Tibial nerve (tissue), 4 donors: ENCODE measurements at regions not wholly inside any gene's neighbourhood (a gene's known extent, or its start where the extent isn't known, plus 50 kb on each side); places are given as distances from the start of the nearest gene placed in this dataset.

Source experiments
- EP300 ChIP-seq, 2 donors: sonication (generic); formaldehyde crosslinking; IDR thresholded peaks; one replicate each; pipeline ENCODE4 v1.6.1; 2017; ENCODE audit warnings: antibody characterized with exemption in 2 of 2, mild to moderate bottlenecking in 1 of 2
- POLR2A ChIP-seq, 2 donors: fragments of 450-650 bp; IDR thresholded peaks; one replicate each; pipeline ENCODE4 v1.6.1; 2017; ENCODE audit warnings: antibody characterized with exemption in 2 of 2, mild to moderate bottlenecking in 2 of 2, moderate library complexity in 2 of 2
- TF ChIP-seq, protein P1 (sequence below), 5 experiments: fragments of 200-600 bp in 3 of 5; fragments of 450-650 bp in 2 of 5; sonication (generic) in 3 of 5; IDR thresholded peaks; one replicate each; pipeline ENCODE4 v1.5.1; 2016 to 2019; ENCODE audit warnings: antibody characterized with exemption in 5 of 5, mild to moderate bottlenecking in 3 of 5, moderate library complexity in 2 of 5

- no peak for TF ChIP-seq POLR2A (IDR thresholded peaks at IDR 0.05)
- TF ChIP-seq, protein P1, sequence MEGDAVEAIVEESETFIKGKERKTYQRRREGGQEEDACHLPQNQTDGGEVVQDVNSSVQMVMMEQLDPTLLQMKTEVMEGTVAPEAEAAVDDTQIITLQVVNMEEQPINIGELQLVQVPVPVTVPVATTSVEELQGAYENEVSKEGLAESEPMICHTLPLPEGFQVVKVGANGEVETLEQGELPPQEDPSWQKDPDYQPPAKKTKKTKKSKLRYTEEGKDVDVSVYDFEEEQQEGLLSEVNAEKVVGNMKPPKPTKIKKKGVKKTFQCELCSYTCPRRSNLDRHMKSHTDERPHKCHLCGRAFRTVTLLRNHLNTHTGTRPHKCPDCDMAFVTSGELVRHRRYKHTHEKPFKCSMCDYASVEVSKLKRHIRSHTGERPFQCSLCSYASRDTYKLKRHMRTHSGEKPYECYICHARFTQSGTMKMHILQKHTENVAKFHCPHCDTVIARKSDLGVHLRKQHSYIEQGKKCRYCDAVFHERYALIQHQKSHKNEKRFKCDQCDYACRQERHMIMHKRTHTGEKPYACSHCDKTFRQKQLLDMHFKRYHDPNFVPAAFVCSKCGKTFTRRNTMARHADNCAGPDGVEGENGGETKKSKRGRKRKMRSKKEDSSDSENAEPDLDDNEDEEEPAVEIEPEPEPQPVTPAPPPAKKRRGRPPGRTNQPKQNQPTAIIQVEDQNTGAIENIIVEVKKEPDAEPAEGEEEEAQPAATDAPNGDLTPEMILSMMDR (IDR thresholded peaks at IDR 0.05), result no peak
- TF ChIP-seq EP300 (IDR thresholded peaks at IDR 0.05), result no peak
Measured at GRCh38 chr7:136692221-136692620, 176.2 kb upstream of the CHRM2 start.
